ENCODE measurements at regions not wholly inside any gene's neighbourhood (a gene's known extent, or its start where the extent isn't known, plus 50 kb on each side); places are given as distances from the start of the nearest gene placed in this dataset.

DNA sequence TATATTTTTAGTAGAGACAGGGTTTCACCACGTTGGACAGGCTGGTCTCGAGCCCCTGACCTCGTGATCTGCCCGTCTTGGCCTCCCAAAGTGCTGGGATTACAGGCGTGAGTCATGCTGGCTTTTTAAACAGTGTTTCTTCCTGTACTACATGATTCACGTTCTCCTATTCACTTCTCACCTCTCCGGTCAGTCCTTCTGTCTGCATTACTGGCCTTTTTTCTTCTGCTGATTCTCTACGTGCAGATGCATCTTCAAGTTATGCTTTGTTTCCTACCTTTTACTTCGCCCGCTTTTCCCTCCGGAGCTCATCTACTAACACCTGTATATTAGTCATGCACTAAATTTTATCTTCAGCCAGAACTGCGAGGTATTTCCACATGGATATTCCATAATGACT lies 296.2 kb upstream of the FLRT2 start:
- DNase-seq: no peak

- DNase-seq: no peak
Measured at GRCh38 chr14:85234156-85235025, 295.6 kb upstream of the FLRT2 start.

GRCh38 chr14:85235868-85236267 lies 294.1 kb upstream of the FLRT2 start:
- DNase-seq: no peak

DNA sequence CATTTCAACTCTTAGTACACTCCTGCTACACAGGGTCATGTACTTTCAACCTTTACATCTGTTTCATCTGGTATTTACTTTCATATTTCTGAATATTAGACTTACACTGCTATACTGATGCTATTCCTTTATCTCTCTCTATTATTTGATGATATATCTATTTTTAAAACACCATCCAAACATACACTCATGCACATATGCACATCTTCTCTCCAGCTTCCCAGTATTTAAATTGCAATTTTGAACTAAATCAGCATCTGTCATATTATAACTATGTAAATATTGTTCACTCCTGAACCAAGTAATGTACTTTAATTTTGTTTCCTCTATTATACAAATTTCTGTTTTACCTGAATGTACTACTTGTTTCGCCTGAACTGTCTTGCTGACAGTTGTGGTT lies 293.6 kb upstream of the FLRT2 start:
- DNase-seq: no peak

DNA sequence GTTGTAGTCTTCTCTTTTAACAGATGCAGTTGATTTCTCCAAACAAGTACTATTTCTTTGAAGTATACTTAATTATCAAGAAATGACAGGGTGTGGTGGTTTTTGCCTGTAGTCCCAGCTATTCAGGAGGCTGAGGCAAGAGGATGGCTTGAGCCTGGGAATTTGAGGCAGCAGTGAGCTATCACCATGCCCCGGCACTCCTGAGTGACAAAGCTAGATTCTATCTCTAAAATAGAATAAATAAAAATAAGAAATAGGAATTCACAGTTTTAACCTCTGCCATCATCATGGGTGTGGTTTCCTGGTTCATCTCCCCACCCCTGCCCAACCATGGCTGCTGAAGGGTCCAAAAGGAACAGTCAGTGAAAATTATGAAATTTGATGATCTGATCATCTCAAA lies 290.2 kb upstream of the FLRT2 start:
- DNase-seq: no peak

DNA sequence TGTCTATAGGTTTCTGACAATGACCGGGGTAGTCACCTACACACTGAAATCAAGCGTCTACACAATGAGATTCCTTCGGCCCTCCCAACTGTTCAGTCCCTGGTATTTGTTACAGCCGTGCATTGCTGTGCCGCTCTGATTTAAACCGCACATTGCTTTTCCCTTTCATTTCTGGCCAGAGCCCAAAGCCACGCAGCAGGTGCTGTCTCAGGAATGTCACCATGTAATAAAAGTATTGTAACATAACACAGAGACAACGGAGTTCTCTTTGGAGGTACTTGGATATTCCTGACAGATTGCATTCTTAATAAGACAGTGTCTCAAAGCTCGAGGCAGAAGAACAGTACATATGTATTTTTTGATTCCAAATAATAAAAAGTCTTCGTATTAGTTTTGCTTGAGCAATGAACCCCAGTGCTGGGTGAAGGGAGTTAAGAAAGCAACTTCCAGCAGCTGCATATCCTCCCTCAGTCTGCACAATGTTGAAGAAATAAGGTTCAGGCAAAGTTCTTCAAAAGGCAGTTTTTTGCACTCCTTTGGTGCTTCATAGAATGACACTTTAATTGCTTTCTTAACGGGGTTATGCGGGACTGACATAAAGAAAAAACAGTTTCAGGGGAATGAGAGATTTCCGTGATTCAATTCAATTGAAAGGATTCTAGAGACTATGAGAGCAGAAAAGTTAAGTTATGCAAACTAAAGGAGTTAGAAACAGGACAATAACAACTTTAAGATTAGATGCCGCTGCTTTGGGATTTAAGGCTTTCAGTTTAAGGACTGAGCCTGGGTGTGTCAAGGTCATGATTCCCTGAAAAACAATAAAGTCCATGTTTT lies 288.7 kb upstream of the FLRT2 start:
- DNase-seq: no peak

DNA sequence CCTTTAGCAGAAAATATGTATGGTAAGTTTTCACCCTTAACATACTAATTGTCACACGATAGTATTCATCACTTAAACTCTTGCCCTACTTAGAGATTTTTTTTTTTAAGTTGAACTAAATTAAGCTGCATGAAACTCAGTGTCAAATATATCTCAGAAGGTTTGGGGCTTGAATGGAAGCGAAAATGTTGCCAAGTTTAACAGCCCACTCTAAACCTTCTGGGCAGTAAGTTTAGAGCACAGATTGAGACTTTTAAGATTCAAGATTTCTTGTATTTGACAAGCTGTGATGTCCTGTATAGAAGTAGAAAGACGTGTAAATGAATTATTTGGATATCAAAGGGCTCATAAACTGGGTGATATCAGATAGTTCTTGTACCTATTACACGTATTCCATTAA lies 287.3 kb upstream of the FLRT2 start:
- no peak for DNase-seq

GRCh38 chr14:85243321-85243720 lies 286.6 kb upstream of the FLRT2 start:
- DNase-seq: no peak

- DNase-seq: no peak
Measured at GRCh38 chr14:85247071-85247470, 282.9 kb upstream of the FLRT2 start.

GRCh38 chr14:85248881-85249635 lies 280.9 kb upstream of the FLRT2 start:
- DNase-seq: no peak

GRCh38 chr14:85250414-85251189 lies 279.3 kb upstream of the FLRT2 start:
- DNase-seq: no peak

- DNase-seq: no peak
Measured at GRCh38 chr14:85252011-85252410, 277.9 kb upstream of the FLRT2 start.

GRCh38 chr14:85254711-85255110 lies 275.2 kb upstream of the FLRT2 start:
- no peak for DNase-seq

GRCh38 chr14:85257287-85257686 lies 272.7 kb upstream of the FLRT2 start:
- no peak for DNase-seq

DNA sequence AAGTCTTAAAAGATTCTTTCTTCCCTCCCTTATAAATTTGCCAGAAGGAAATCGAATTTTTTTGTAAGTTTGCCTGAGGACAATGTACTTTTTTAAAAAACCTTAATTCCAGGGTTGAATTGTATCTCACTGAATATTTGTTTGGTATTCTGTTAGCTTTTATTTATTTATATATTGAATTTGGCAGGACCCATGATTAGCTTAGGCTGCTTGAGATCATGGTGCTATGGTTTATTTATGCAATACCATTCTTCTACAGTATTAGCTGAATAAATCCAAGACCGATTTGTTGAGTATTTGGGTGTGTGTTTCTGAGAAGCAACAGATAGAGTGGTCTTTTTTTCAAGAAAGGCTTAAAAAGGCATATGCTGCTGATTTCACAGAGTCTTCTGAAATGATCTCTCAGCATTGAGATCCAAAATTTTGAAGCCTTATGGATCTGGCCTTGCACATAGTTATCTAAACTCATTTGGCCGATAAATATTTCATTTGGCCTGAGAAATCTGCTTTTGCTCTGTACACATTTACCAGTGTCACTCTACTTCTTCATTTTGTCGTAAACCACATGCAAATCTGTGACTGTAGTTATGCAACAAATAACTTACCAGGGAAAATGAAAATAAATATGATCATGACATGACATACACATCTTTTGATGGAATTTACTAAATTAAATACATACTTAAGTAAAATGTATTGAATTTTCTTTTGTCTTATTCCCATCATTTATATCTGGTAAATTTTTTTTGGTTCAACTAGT lies 265.8 kb upstream of the FLRT2 start:
- DNase-seq: no peak

DNA sequence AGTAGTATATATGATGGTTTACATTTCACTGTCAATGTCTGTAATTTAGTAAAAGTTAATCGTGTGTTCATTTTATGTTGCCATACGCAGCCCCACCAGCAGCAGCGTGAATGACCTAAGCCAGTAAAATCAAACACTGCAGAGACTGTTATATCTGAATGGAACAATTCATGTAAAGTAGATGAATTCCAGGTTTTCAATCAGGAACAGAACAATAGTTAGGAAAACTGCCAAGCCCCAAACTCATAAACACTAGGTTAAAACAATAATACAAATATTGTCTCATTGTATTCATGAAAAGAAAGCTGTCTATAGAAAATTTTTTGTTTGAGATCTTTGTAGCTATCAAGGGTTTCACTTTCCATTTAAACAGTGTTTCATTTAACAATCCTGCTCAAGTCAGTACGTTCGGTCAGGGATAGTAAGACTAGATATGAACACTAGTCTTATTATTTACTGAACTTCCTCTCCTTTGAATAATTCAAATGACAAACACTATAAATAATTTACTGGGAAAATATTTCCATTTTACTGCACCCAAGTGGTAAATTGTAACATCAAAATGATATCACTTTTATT lies 256.8 kb upstream of the FLRT2 start:
- DNase-seq: no peak

DNA sequence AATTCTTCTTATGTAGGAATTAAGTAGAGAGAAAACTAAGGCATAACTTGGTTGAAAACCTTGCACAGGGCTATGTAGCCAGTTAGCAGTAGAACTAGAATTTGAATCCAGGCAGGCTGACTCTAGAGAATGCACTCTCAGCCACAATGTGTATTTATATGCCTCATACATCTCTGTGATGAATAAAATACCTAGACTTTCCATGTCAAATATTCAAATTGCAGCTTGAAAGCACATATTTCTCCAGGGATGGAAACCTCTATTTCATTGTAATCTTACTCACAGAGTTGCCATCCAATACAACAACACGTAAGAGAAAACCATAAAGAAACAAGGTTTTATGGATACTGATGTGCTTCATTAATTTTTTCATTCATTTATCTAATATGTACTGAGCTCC lies 256.0 kb upstream of the FLRT2 start:
- no peak for DNase-seq

GRCh38 chr14:85276161-85276978 lies 253.6 kb upstream of the FLRT2 start:
- no peak for DNase-seq

DNA sequence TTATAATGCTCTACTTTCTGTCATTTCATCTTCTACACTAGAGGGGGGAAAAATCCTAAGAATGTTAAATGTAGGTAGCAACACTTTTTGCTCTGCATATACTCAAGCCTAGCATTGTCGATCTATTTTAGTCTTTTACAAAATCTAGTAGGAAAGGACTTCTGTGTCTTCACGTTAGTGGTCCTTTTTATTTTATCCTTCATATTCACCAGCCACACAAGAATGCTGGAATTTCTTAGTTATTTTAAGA lies 253.0 kb upstream of the FLRT2 start:
- no peak for DNase-seq

- DNase-seq: no peak
Measured at GRCh38 chr14:85279407-85279806, 250.5 kb upstream of the FLRT2 start.

DNA sequence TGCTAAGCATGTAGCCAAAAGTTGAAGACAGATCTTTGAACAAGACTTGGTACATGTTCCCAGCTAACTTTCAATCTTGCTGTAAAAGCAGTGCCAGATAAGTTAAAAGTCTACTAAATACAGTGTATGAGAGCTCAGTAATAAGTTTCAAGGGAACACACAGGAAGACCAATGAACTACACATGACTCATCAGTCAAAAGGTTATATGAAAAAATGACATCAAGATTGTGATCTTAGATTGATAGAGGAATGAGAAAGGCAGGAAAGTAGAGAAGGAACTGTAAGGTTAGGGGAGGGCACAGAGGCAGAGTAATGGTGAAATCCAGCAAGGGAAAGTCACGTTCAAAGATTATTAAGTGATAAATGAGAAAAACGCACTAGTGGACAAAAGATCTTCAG lies 249.9 kb upstream of the FLRT2 start:
- no peak for DNase-seq

Measured in activated CD4-positive, alpha-beta T cell treated with anti-CD3 and anti-CD28 coated beads for 4 hours (primary cell).